AG04449 (cell line): ENCODE measurements at regions not wholly inside any gene's neighbourhood (a gene's known extent, or its start where the extent isn't known, plus 50 kb on each side); places are given as distances from the start of the nearest gene placed in this dataset.

Experiments
- CTCF ChIA-PET: fragments of 350-600 bp; formaldehyde crosslinking; extraction: SDS; loops from one replicate; lab custom pipeline; 2021; ENCODE audit warnings: antibody characterized with exemption; lab: Yijun Ruan, JAX
- POLR2A ChIA-PET: fragments of 400-600, 350-600 bp; formaldehyde crosslinking; extraction: SDS; loops from one replicate; lab custom pipeline; 2020; ENCODE audit warnings: antibody characterized with exemption, inconsistent platforms; lab: Yijun Ruan, JAX
- DNase-seq: peaks from one replicate; pipeline ENCODE4 v3.0.0-alpha.2; 2010; ENCODE audit warnings: low read depth, low spot score
- H3K4me3 ChIP-seq: 2 replicates; pipeline ENCODE4 v1.5.1; 2011; ENCODE audit warnings: low read depth, mild to moderate bottlenecking, control low read depth, low read length
- TF ChIP-seq, protein P1 (sequence below): IDR thresholded peaks from one replicate; pipeline ENCODE4 v1.5.1; 2011; ENCODE audit warnings: mild to moderate bottlenecking, moderate library complexity, low read length, control low read depth, inconsistent platforms; ENCODE audit not compliant: insufficient read depth; ENCODE audit errors: missing control alignments

DNA sequence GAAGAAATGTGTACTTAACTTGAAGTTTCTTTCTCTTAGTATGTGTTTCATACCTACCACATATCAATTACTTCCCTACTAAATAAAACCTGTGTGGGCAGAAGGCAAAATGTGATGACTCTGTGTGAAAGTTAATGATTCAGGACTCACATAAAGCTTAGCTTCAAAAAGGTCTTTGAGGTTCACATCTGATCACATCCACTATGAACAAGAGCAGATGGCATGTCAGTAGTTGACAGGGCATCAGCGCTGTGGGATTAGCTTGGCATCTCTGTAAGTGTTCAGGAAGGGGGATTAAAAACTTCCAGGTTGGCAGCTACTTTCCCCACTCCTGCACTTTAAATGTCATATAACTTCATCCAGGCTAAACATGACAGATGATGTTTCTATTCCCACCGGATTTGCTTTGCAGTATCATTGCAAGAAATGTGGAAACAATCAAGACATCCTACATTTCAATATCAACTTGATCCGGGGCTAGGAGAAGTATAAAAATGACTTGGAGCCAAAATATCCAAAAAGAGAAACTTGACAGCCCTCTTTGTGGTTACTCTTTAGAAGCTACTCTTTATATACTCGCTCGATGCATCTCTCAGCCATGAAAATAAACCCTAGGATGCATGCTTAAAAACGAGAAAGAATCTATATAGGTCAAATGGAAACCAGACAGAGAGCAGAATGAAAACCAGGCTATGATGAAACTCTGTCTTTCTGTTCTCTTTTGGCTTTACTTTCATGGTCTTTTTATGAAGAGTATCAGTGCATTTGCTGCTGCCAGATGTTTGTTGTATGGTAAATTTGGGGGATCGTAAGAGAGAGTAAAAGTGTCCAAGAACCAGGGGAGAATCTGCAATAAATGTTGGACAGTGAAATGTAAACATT is 273.1 kb upstream of the ALCAM start:
- no peak overlapping the region for H3K4me3 ChIP-seq
- POLR2A ChIA-PET, result no interaction called here
- TF ChIP-seq, protein P1, sequence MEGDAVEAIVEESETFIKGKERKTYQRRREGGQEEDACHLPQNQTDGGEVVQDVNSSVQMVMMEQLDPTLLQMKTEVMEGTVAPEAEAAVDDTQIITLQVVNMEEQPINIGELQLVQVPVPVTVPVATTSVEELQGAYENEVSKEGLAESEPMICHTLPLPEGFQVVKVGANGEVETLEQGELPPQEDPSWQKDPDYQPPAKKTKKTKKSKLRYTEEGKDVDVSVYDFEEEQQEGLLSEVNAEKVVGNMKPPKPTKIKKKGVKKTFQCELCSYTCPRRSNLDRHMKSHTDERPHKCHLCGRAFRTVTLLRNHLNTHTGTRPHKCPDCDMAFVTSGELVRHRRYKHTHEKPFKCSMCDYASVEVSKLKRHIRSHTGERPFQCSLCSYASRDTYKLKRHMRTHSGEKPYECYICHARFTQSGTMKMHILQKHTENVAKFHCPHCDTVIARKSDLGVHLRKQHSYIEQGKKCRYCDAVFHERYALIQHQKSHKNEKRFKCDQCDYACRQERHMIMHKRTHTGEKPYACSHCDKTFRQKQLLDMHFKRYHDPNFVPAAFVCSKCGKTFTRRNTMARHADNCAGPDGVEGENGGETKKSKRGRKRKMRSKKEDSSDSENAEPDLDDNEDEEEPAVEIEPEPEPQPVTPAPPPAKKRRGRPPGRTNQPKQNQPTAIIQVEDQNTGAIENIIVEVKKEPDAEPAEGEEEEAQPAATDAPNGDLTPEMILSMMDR, result no peak
- CTCF ChIA-PET, result interaction anchor here (0.6 kb wide), 1 partner anchor 18 kb away, joined by 3 read pairs; no protein-coding TSS in a partner anchor
- no peak for DNase-seq

DNA sequence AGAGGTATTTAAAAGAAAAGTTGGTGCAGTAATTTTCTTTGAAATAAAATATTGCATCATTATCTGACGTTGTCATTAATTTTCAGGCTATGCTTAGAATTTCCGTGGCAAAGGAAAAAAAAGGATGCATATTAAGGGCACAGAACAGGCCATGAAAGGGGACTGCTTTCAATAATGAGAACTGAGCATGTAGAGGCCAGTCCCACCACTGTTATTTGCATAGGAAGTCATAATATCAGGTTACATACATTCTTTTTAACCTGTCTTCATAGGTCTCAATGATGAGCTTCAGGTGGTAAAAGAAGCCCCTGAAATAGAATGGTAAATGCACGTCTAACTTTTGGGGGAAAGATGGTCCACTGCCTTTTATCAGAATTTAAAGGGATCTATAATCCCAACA is 272.1 kb upstream of the ALCAM start:
- ChIA-PET POLR2A (interaction anchor here (0.5 kb wide), 1 partner anchor 501 kb away, joined by 3 read pairs; no protein-coding TSS in a partner anchor), CTCF (interaction anchor here (0.6 kb wide), 1 partner anchor 68 kb away, joined by 3 read pairs; no protein-coding TSS in a partner anchor)
- no peak overlapping the region for H3K4me3 ChIP-seq
- TF ChIP-seq, protein P1, result no peak
- DNase-seq, result no peak

- TF ChIP-seq, protein P1, result no peak
- no peak for DNase-seq
- ChIA-PET POLR2A (no interaction called here), CTCF (no interaction called here)
- H3K4me3 ChIP-seq, result no peak overlapping the region
These were observed 270.6 kb upstream of the ALCAM start for GRCh38 chr3:105096071-105096470.

DNA sequence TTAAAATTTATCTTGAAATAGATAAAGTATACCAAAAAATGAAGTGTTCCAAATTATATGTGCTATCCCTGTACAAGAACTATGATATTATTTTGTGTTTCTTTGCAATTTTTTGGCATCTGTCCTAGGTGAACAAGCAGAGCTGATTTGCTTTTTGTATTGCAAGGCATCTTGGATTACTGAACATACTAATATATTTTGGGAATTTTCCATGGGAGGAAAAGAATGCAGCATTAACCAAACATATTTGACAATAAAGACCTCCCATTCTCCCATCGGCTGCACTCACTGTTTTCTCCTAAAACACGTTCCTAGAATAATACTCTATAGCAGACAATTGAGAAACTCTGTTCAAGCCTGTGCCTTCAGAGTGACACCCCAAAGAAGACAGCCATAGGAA is 265.1 kb upstream of the ALCAM start:
- CTCF ChIA-PET, result no interaction called here
- POLR2A ChIA-PET, result no interaction called here
- TF ChIP-seq, protein P1, result no peak
- H3K4me3 ChIP-seq, result no peak overlapping the region
- no peak for DNase-seq

DNA sequence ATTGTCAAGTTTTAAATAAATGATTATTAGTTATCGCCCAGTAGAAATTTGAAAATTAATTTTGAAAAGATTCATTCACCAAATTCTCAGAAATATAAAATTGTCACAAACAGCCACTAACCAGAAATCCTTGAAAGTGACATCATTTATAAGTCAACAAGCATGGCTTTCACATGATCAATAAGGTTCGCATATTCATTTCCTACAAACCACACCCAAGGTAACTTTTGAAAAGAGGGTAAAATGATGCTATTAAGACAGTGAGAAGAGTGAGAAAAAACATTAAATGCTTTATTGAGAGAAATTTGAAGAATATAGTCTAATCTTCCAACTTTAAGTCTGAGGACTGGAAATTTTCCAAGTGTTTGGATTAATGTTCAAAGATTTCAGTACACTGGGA is 263.6 kb upstream of the ALCAM start:
- ChIA-PET POLR2A (no interaction called here), CTCF (no interaction called here)
- no peak for DNase-seq
- TF ChIP-seq, protein P1, result no peak
- H3K4me3 ChIP-seq, result no peak overlapping the region

DNA sequence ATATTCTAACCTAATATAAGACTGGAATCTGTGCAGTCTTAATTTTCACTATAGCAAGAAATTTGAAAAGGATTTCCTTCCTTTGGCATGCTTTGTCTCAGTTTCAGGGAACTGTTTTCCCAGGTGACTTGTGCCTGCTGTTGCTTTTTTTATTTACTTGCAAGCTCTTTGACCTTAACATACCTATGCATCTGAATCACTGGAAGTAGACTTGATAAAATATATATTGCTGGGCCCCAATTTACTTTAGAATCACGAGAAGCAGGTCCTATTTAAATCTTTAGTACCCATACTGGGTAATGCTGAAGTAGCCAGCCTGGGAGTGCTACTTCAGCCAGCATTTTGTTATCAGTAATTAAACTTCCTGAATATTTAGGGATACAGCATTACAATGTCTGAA is 257.9 kb upstream of the ALCAM start:
- DNase-seq, result no peak
- TF ChIP-seq, protein P1, result no peak
- ChIA-PET POLR2A (no interaction called here), CTCF (no interaction called here)
- no peak overlapping the region for H3K4me3 ChIP-seq
